GM18511 (cell line): ENCODE measurements at regions not wholly inside any gene's neighbourhood (a gene's known extent, or its start where the extent isn't known, plus 50 kb on each side); places are given as distances from the start of the nearest gene placed in this dataset.

Source experiments
- ATAC-seq: cut with Tn5 transposase; IDR thresholded peaks from one replicate; pipeline ENCODE4 v1.9.1; 2021; ENCODE audit warnings: mild to moderate bottlenecking, moderate library complexity; ENCODE audit not compliant: unreplicated experiment

DNA sequence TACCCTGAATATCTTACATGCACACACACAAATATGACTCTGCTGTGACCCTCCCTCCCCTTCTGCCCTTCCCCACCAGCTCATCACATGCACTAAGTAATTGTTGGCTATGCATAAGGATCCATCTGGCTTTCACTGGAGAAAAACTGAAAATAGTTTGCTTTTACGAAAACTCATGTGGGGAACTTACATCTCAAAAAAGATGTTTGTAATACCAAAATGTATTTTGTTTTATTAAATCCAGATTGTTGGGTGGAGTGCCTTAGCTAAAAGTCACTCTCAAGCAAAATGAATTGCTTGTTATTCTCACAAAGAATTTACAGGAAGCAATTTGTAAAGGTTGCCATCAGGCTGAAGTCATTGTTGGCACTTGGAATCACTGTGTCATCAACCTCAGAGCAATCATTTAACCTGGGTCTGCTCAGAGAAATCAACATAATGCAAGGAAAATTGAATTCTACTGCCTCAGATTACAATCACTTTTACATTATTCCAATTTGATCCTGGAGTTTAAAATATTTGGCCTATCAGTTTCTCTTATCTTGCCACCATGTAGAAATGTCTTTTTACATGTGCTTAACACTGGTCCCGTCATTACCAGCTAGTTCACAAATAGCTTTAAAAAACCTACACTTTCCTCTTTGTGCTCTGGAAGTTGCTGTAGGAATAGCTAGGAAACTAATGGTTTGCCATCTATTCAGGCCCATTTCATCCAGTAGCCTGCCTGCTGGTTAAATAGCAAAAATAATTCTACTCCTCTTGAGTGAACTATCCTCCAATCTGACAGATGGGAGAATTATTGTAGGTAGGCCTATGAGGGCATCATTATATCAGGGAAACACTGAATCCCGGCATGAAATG lies 90.3 kb upstream of the TMEM17 start:
- no peak for ATAC-seq

DNA sequence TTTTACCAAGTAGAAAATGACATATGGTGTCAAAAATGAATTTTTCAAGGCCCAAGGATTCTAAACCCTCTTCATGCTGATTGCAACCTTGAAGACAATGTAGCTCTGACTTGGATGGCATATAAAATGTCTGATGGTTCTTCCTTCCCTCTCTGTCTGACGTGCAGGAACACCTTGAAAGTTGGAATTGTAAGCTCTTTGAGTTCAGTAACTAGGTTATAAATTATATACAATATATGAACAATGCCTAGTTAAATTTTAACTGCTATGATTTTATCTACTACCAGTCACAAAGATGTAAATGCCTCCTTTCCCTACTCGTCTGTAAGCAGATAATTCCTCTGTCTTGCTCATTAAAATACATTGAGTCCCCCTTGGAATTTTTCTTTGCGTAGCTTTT lies 89.5 kb upstream of the TMEM17 start:
- ATAC-seq = no peak

DNA sequence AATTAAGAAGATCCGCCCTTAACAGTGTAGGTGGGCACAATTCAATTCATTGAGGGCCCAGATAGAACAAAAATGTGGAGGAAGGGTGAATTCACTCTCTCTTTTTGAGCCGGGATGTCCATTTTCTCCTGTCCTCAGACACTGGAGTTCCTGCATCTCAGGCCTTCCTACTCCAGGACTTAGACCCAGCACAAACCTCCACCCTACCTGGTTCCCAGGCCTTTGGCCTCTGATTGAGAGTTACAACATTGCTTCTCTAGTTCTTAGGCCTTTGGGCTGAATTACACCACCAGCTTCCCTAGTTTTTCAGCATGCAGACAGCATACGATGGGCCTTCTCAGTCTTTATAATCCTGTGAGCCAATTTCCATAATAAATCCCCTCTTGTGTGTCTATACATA lies 87.8 kb upstream of the TMEM17 start:
- no peak for ATAC-seq

DNA sequence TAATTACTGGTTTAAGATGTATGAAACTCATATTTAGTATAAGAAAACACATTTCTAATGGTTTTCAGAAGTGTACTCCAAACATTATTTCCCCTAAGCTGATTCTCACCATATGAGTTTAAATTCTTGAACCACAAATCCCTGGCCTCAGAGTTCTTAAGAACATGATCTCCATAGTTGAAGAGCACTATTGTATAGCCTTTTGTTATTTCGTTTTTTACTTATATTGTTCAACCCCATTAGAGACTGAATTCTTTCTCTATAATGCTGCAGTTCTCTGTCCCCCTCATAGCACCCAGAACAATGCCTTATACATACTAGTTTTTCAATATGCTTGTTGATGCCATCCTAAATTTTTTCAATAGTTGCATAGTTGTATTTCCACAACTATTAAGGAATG lies 85.5 kb upstream of the TMEM17 start:
- no peak for ATAC-seq

DNA sequence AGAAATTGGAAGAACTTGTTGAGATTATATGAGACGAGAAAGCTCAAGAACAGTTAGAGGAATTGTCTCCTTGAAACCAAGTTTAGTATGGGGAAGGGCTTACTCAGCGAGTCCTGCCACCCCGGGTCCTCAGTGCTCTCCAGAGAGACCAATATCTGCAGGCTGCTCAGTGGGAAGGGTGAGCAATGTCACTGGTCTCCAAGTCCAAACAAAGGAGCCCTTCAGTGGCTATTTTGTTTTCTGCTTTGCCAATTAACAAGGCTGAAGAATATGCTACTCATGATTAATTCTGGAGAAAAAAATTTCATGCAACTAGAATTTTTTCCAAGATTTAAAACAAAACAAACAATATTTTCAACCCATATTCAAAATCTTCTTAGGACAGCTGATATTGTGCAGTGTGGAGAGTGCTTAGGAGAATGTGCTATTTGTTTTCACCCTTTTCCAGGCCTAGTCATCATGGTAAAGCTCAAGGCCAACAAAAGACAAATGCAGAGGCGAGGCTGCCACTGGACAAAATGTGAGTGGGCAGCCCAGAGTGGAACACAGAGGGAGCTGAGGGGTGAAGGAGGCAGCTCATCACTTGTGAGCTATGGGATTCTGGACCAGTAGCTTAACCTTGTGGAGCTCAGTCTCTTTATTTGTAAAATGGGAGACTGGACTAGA lies 83.8 kb upstream of the TMEM17 start:
- no peak for ATAC-seq

DNA sequence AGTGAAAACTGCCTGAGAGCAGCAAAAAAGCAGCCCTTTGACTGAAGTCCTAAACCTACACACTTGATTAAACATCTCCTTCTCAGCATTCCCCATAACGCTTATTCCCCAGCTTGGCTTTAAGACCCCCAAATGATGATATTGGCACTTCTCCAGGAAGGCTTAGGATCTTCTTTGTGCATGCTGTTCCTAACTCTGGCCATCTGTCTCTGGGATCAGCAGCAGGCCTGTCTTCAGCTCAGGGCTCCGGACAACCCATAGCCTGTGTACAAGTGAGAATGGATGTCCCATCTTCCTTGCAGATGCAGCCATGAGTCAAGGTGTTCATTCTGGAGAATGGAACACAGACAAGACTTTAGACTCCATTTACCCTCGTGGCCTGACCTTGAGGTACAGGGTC lies 81.6 kb upstream of the TMEM17 start:
- no peak for ATAC-seq

DNA sequence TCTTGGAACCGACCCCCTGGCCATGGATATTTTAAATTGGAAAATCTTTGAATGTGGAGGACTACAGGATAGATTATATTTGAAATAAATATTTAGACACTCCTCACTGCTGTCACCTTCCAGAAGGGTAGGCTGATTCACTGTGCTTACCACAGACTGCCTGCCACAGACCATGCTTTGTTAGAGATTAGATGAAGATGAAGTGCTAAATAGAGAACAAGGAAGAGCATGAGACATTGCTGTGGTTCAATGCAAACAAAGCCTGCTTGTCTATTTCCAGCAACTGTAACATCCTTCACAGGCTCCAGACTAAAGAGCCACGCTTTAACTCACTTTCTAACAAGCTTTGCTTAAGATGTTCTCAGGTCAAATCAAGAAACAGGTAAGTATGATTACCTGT lies 81.0 kb upstream of the TMEM17 start:
- ATAC-seq = peak; percentile 44

DNA sequence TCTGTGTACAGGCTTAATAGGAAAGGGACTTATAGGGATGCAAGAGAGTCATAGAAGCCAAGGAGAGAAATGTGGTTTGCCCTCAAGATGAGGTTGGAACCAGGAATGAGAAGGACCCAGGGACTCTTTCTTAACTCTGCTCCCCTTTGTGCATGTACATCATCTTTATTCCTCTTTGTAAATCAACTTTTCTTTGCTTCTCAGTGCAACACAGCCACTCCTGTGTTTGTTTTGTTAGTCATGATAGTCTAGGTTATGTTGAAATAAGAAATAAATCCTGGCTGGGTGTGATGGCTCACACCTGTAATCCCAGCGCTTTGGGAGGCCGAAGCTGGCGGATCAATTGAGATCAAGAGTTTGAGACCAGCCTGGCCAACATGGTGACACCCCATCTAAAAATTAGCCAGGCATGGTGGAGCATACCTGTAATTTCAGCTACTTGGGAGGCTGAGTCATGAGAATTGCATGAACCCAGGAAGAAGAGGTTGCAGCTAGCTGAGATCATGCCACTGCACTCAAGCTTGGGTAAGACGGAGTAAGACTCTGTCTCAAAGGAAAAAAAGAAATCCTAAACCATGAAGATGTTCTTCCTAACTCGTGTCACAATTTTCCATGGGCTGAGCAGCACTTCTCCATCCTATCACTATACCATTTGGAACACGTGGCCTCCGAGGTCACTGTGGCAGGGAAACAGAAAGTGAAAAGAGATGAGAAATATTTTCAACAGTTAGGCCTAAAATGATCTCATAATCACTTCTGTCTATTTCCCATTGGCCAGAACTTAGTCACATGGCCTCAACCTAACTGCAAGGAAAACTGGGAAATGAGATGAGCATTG lies 73.0 kb upstream of the TMEM17 start:
- no peak for ATAC-seq

DNA sequence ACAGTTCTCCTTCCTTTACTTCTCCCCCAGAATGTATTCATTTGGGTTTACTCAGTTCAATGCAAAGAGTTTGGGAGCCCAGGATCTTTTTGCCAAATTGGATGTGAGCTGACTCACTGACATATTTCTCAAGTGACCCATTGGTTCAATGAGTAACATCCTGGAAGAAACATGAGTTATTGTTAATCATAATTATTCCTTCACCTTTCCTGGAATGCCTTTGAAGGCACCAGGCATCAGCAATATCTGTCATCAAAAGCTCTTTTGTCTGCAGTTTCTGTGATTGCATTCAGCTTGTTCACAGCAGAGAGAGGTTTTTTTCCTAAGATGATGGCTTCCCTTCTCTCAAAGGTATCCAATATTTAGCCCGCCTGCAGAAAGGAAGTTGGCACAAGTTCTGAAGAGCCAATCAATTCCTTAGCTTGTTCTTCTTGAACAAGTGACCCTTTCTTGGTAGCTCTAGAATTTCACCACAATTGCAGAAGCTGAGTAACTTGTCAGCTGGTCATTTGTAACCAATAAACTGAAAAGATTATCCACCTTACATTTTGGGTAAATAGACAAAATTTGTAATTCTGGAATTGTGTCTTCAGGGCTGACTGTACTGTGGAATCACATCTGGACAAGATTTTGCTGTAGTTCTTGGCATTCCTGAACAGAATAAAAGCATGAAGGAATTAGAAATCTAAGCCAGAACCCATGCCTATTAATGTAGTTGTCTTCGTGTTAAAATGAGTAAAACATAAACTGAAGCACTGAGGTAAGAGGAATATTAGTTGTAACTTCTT lies 72.2 kb upstream of the TMEM17 start:
- no peak for ATAC-seq

DNA sequence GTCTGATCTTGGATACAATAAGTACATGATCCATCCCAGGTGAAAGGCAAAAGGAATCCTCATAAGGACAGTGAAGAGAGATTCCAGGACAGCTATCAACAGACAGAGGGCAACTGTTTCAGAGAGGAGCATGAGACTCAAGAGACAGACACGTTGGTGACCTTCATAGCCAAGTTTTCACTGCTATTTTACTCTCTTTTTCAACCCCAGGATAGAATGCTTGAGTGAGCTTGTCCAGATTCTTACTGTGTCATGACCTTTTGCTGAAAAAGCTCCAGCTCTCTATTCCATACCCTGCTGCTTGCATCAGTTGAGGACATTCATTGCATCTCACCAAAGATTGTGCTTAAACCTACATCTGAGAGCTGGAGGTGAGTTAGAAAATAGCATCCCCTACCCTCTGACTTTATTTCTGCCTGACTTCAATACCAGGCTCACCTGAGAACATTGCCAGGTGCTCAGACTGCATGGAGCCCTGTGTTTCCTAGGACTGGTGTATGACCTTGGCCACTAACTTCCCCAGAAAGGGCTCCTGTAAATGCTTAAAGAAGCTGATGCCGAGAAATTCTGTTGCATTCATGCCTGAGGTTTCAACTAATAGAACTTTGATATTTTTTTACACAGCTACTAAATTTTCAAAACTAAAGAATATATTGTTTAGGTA lies 70.4 kb upstream of the TMEM17 start:
- no peak for ATAC-seq

DNA sequence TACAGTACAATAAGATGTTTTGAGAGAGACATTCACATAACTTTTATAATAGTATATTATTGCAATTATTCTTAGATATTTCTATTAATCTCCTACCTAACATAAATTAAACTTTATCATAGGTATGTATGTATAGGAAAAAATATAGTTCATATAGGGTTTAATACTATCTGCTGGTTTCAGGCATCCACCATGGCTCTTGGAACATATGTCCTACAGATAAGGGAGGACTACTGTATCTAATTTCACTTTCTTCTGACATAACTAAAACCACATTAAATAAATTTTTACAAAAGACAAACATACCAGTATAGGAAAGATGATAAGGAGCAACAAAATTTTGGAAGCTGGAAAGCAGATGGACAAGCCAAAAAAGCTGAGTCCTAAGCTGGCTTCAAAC lies 67.9 kb upstream of the TMEM17 start:
- no peak for ATAC-seq

DNA sequence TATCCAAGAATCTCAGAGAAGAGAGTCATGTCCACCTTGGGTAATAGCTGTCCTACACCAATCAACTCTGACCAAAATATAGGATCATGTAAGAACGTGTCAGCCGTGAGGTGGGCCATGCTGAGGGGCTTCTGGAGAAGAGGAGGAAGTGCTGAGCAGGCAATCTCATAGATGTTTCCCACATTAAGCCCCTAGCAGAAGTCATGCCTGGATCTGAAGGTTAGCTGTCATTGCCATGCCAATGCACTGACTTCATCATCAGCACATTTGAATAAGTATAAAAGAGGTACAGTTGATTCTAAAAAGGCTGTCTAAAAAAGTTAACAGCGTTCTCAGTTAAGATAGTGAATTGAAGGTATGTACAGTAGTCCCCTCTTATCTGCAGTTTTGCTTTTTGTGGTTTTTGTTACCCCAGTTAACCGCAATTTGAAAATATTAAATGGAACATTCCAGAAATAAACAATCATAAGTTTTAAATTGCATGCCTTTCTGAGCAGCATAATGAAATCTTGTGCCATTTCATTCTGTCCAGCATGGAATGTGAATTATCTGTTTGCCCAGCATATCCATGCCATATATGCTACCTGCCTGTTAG lies 67.2 kb upstream of the TMEM17 start:
- ATAC-seq = no peak

DNA sequence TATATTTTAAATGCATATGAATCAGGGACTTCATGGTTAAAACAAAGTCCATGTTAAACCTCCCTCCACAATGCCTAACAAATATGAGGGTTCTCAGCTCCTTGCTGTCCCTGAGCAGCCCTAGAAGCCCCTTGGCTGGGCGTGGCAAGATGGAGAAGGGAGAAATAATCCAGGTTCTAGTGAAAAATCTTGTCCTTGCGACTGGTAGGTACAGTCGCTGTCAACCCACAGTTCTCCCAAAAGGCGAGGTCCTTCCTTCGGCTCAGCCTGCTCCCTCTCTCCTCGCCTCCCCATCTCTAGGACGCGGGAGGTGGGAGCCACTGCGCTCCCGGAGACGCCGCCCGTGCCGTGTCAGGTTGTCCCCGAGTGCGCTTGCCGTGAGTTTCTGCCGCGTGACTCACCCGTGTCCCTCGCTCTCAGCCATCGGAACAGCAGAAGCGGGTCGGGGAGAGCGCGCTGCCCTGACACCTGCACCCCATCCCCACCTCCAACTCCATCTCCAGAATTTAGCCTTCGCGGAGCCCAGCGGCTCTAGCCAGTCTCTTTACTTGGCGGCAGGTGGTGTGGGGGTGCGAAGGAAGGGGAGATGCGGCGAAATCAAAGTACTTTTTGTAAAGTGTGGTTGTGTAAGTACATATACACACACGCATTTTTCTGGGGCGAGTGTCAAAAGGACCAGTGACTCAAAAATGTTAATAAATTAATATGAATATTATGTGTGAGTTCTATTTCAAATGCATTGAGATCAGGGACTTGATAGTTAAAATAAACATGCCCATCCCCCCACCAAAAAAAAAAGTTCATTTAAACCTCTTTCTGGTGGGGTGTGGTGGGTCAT lies 65.1 kb upstream of the TMEM17 start:
- ATAC-seq = no peak

DNA sequence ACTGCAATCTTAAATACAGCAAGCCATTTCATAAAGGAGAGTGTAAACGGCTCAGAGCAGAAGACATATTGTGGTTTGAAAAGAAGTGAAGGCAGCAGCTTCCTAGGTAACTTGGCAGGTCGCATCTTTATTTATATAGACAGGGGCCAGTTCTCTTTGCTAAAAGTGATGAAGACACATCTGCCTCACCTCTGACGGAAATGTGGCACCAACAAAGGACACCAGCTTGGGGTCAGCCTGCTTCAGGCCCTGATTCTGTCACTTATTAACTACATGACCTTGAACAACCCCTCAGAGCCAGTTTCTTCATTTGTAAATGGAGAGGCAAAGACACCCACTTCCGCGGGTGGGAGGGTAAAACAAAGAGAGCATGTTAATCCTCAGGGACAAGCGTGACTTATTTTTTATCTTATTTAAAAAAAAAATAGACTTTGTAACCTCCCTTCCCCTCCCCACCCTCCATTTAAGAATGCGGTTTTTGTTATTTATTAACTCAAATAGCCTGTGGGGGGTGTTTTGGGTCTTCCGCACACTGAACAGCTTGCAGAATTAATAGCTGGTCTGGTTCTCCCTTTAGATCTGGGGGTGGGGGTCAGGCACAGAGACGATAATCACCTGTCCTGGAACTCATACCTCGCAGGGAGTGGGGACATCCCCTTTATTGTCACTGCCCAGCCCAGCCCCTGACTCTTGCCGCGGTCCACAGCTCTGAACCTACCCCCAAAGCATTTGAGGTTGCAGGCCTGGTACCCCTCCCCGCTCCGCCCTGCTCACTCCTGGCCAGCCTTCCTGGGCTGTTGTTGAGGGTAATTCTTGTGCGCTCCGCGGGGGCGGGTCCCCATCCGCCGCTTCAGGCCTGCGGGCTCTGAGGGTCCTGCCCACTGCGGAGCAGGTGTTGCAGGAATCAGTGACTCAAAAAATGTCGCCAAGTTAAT lies 64.2 kb upstream of the TMEM17 start:
- no peak for ATAC-seq

DNA sequence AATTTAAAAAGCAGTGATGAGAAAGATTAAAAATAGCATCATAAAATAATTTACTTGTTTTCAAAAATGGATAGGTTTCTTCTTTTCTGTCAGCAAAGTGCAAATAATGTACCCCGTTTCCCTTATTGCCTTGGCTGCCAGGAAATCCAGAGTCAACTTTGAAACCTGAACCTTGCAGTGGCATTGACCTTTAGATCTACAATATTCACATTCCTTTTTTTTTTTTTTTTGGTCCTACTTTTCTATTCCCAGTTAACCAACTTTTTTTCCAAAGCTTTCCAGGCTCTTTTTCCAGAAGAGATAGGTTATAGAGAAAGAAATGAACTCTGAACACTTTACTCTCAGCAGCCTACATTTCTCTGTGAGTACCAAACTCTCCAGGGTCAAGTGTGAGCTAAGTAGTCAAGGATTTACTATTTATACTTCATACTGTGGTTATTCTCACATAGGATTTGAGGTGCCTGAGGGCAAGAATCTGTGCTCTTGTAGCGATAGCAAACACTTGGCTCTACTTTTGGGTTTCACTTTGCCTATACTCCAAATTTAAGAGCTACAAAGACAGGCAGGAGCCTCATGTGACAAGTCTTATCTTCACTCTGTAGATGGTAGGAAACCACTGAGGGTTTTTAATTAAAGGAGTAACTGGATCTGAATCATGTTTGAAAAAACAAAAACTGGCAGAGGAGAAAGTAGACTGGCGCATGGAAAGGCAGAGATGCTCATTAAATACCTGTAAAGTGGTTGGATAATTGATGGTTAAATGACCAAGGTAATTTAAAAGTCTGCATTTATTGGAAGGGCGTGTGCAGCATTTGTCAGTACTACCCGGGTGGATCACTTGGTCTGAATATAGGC lies 63.2 kb upstream of the TMEM17 start:
- no peak for ATAC-seq

DNA sequence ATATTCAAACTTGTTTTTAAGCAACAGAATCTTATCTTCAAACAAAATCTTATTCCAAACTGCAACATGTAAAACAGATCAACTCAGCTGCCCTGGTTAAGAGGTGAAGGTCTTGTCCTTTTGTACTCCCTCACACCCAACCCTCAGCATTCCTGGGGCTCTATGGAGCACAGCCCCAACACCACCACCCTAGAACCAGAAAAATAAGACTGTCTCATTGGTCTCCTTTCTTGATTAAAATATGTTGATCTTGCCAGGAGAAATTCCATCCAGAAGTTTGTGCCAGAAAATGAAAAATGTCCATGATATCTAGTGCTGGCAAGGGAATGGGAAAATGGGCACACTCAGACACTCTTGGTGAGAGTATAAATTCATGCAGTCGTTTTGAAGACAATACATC lies 62.1 kb upstream of the TMEM17 start:
- ATAC-seq = no peak

DNA sequence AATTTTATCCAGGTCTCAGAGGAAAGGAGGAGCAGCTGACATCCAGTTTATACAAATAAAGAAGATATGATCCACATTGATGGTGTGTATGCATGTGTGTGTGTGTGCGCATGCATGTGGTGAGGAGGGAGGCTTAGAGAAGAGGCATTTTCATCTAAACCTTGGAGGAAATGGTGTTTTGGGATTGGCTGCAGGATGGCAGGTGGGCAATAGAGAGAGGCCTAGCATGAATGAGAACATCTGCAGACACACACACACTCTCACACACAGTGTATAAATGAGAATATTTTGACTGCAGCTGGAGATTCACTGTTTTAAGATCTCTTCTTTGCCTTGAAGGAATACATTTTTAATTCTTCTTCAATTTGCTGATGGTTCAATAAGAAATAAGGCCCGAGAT lies 61.7 kb upstream of the TMEM17 start:
- ATAC-seq = no peak
